ENCODE measurements at regions not wholly inside any gene's neighbourhood (a gene's known extent, or its start where the extent isn't known, plus 50 kb on each side); places are given as distances from the start of the nearest gene placed in this dataset.

DNA sequence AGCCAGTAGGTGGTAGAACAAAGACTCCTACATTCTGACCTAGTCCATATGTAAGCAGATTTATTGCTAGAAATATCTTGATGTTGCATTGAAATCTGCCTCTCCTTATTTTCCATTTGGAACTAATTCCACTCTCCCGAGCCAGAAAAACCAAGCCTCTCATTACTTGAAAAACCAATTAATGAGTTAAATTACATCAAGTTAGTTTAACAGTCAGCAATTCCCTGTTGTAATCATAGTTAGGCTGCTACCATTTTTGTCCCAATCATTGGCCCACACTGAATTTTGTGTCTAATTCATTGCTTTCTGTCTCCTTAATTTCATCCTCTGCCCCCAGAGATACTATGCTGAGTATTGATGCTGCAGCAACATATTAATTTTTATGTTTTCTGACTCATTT, 168.3 kb upstream of the TNP1 start:
- intact Hi-C loops (cut with DNase I, micrococcal nuclease), result no loop called here
- no peak for ATAC-seq

DNA sequence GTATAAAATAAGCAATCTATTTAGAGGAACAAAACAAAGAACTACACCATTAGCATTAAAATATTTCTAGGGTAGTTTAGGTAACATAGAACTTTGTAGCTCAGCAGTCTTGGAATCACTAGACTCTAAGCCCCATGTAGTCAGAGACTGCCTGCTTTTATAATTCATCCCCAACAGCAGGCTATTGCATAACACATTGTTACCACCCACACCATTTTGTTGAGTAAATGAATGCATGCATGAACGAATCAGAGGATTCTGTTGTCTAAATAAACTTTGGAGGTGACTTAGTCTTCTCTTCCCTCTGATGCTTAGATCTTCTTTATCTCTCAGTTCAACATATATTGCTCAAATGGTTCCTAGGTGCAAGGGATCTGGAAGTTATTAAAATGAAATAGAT, 167.6 kb upstream of the TNP1 start:
- intact Hi-C loops (cut with DNase I, micrococcal nuclease), result no loop called here
- DNase-seq, result no peak
- no peak for ATAC-seq

More for the DNA sequence above, 168.3 kb upstream of the TNP1 start:
- DNase-seq, result no peak

DNA sequence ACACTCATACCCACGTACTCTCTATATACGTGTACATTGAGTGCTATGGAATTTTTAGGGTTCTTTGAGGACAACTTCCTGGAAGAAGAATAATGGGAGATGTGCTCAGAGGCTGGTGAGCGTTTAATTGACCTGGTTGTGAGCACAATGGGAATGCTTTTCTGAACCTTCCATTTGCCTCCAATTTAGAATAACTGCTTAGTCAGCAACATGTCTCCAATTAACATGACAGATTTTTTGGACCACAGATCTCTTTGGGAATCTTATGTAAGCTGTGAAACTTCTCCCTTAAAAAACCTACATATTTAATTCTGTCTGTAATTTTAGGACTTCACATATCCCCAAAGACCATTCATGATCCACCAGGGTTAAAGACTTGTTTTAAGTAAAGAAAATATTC, 166.7 kb upstream of the TNP1 start:
- intact Hi-C loops (cut with DNase I, micrococcal nuclease), result no loop called here
- ATAC-seq (no peak), DNase-seq (no peak)

DNA sequence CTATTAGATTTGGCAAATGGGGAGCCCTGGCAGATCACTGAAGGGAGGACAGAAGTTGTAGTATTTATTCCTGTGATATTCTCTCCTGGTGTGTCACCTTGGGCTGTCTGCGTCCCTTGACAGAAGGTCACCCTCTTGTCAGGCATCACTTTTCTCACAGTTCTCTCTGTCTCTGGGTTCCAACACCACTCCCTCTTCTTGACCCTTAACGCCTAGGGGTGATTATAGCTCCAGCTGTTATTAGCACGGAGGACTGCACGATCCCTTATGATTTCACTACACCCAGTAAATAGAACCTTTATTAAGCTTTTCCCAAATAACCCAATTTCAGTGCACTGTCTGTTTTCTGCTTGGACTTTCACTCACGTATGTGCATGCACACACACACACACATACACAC, 166.3 kb upstream of the TNP1 start:
- DNase-seq, result no peak
- ATAC-seq, result no peak
- intact Hi-C loops (cut with DNase I, micrococcal nuclease), result no loop called here

DNA sequence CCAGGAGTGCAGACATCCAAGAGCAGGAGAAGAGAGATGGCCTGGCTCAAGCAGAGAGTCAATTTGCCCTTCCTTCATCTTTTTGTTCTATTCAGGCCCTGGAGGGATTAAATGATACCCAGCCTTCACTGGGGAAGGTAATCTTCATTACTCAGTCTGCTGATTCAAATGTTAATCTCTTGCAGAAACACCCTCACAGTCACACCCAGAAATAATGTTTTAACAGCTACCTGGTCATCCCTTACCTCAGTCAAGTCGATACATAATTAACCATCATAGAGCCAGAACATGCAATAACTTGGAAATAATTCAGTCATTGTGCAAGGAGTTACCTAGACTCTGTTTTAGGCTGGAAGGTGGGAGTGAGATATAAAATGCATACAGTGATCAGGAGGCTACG, 163.7 kb upstream of the TNP1 start:
- ATAC-seq (no peak), DNase-seq (no peak)
- intact Hi-C loops (cut with DNase I, micrococcal nuclease), result no loop called here

DNA sequence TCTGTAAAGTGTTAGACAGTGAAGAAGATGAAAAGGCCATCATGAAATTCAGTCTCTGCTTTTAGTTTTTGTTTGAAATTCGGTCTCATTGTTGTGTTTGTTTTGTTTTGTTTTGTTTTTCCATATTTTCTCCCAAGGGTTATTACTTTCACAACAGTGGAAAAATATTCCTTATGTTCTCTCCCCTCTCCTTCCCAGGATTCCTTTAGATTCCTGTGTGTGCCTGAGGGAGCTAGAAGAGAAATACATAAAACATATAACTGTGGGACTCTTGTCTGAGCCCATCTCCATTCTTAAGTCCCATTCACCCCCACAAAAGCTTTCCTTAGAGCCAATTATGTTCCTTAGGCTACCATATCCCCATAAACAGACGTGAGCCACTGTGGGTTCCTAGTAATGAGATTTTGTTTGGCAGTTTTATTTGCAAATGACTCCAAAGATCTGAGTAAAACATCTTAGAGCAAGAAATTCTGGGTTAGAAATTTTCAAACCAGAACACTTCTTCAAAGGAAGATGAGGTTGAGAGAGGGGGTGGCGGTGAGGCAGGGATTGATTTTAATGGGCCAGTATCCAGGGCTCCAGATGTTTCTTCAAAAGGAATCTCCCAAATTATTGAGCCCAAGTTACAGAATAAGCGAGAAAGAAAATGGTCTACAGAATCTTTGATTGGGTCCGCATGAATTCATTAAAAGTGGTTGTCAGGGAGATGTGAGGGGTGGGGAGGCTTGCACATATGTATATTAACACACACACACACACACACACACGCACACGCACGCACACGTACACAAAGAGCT, 157.8 kb upstream of the TNP1 start:
- no peak for DNase-seq
- no peak for ATAC-seq
- intact Hi-C loops (cut with DNase I, micrococcal nuclease), result no loop called here

DNA sequence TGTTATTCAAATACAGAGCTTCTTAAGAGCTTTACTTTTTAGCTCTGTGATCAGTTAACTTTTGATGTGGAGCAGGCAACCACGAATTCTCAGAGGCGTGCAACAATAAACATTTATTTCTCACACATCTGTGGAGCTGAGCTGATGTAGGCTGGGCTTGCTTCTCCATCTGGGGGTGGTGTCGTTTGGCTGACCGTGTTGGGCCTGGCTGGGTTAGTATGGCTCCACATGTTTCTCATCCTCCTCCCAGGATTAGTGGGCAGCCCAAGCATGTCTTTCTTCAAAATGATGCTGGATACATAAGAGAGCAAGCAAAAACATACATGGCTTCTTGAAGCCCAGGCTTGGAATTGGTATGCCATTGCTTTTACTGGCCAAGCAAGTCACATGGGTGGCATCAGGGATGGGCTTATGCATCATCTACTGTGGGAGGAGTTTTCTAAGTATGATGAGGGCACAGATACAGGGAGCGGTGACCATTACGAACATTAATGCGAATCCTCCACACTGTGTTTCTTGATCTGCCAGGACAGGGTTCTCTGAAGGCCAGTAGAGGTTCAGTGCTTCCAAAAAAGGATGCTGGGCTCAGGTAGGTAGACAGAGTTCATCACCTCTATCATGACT, 157.0 kb upstream of the TNP1 start:
- intact Hi-C loops (cut with DNase I, micrococcal nuclease), result no loop called here

DNA sequence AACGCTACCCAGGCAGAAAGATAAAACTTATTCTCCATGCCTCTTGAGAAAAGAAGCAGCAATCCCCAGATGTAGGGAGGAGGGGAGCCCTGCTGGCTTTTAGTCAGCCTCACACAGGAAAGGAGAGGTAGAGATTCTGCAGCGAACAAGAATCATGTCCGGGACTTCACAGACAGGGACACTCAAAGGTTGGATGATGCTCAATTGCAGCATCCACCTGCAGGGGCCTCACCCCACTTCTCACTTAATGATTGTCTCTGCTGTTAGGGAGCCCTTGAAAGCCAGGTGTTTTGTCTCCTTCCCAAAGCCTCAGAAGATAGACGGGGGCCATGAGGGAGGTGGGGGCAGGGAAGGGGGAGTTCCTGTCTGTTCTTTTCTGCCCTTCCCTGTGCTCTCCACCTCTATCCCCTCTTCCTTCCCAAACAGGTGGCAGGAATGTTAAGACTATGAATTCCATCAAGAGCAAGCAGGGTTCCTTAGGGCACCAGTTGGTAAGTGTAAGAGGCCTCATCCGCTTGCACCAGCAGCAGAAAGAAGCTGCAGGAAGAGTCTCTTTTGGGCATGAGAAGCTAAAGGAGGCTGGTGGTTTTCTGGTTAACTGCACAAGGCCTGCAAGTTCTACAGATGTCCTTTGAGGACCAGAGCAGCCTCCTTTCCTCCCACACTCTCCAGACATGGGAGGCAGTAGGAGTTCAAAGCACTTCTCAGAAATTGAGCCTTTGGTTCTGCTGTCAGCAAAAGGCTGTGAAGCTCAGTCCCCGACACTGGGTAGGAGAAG, 154.7 kb upstream of the TNP1 start:
- ATAC-seq (no peak), DNase-seq (no peak)
- intact Hi-C loops (cut with DNase I, micrococcal nuclease), result no loop called here

More for the DNA sequence above, 157.0 kb upstream of the TNP1 start:
- peak in 1 of 2 donors; percentile 9 for DNase-seq
- ATAC-seq, result no peak

DNA sequence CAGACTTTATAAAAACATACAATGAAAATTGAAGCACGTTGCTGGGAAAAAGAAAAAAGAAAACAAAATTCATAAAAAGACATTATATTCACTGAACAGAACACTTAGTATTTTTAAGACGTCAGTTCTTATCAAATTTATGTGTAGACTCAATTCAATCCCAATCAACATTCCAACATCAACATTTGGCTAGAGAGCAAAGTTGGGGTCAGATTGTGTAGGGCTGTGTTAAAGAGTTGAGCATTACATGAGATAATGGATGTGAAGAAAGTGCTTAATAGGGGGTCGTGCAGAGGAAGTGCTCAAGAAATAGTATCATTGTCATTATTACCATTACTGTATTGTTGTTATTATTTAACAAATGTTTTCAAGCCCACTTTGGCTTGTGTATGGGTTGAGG, 154.1 kb upstream of the TNP1 start:
- intact Hi-C loops (cut with DNase I, micrococcal nuclease), result no loop called here
- DNase-seq (no peak), ATAC-seq (no peak)

DNA sequence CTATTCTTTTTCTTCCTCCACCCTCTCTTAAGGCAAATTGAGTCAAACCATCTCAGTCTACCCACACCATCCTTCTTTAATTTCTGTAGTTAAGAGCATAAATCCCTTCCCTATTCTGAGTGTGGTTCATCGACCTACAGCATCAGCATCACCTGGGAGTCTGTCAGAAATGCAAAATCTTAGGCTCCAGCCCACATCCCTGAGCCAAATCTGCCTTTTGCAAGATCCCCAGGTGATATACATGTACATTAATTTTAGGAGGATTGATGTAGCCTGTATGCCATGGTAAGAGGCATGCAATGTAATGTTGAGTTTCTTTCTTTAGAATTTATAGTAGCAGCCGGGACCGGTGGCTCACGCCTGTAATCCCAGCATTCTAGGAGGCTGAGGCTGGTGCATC, 151.7 kb upstream of the TNP1 start:
- intact Hi-C loops (cut with DNase I, micrococcal nuclease), result no loop called here
- DNase-seq (no peak), ATAC-seq (no peak)

DNA sequence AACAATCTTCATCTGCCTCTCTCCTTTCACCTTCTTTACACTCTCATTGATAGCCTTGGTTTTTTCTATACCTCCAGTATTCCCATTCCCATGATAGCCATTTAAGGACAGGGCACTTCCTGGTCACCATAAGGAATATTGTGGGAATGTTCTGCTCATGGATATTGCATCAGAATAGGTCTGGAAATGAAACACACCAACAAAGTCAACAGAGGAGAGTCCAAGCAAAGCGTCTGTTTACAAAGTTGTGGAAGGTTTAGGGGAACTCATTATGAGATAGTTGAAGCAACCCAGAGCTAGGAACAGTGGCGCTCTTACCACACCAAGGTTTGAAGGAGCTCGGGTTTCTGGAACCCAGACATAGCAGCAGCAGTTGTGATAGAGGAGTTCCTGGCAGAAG, 150.3 kb upstream of the TNP1 start:
- ATAC-seq (no peak), DNase-seq (no peak)
- intact Hi-C loops (cut with DNase I, micrococcal nuclease), result no loop called here

DNA sequence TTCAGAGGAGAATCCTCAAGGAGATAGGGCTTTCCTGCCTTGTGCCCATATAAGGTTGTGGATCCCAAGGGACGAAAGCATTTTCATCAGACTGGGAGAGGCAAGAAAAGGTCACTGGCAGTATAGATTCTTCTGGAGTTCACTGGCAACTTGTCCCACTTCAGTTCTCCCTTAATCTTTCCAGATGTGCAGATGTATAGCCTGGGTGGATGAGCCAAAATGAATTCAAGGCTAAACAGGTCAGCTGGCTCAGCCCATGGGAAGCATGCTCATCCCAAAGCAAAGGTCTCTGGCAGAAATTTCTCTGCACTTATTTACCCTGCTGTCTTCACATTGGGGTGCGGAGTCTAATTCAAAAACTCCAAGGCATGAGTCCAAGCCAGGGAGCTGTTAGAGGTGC, 148.9 kb upstream of the TNP1 start:
- intact Hi-C loops (cut with DNase I, micrococcal nuclease), result no loop called here
- ATAC-seq (no peak), DNase-seq (no peak)

DNA sequence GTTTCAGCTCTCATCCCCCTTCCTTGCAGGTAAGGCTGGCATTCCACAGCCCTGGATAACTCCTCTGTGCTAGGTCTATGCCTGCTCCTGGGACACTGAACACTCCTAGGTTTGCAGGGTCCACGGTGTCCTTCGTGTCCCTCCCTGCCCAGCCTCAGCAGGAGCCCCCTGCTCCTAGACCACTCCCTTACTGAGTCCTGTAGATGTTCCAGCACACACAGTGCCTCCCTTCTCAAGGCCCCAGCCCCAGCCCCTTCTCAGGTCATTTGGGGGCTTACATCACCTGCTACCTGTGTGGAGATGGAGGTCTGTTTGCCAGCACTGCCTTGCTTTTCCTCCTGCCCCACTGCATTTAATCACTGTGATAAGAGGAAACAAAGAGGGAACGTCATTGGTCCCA, 146.4 kb upstream of the TNP1 start:
- no peak for DNase-seq
- intact Hi-C loops (cut with DNase I, micrococcal nuclease), result no loop called here
- no peak for ATAC-seq

DNA sequence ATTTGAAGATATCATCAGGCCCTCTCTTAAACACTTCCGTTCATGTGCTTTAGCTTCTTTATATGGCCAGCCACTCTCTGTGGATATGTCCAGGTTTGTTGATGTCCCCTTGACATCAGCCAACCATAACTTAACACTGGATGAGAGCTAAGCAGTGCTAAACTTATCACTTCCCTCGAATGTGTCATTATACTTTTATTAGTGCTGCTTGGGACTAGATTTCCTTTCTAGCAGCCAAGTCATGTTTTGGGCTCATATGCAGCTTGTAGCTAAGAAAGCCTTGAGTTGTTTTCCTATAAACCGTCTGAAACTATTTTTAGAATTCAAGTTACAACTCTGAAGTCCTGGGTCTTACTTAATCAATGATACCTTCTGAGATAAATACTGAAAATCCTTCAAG, 144.8 kb upstream of the TNP1 start:
- intact Hi-C loops (cut with DNase I, micrococcal nuclease), result no loop called here
- DNase-seq (no peak), ATAC-seq (no peak)

DNA sequence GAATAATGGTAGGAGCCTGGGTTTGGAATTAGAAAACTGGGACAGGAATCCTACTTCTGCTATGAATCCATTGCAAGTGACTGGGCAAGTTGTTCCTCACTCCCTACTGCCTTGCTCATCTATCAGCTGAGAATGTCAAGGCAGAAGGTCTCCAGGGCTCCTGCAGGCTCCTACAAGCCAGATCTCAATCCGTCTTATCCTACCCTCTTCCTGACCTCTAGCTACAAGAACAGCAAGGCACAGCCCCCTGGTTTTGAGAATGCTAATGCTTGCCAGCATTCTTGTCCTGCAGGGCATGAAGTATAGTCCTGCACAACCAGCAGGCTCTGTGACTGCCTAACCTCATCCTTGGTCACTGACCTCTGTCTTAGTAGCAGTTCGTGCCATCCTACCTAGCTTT, 141.9 kb upstream of the TNP1 start:
- DNase-seq (no peak), ATAC-seq (no peak)
- intact Hi-C loops (cut with DNase I, micrococcal nuclease), result no loop called here

DNA sequence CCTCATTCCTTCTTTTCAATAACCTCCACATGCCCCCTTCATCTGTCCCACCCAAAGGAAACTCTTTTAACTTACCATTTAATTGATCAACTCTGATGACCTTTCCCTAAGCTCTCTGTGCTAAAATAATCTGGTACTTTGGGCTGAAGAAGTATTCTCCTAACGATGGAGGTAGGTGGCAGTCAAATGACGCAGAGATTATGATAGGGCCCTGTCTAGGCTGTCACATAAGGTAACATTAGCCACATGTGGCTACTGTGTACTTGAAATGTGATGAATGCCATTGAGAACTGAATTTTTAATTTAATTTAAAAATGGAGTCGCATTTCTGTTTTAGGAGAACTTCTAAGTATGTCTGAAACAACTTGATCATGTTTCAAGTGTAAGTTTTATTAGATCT, 140.5 kb upstream of the TNP1 start:
- no peak for ATAC-seq
- intact Hi-C loops (cut with DNase I, micrococcal nuclease), result no loop called here
- no peak for DNase-seq

DNA sequence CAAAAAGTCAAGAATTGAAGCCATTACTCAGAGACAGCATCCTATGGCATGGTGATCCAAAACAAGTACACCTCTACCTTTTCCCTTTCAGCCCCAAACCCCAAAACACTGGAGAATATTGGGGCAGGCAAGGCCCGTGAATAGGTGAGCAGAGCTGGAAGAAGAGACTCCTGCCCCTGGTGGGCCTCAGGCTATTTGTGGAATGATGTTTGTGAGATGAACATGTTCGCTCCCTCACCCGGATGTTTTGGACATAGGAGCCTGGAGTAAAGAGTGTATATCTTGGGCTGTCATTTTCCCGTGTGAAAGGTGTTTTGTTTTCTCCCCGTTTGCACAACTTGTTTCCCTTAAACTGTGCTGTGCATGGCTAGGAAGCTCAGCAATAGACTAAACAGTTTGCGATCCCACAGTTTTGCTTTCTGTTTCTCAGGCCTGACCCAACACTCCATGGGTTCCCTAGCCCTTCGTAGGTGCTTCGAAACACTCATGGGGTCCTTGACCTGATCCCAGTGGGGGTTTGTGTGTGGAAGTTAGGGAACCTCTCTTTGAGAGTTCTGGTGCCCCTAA, 136.5 kb upstream of the TNP1 start:
- intact Hi-C loops (cut with DNase I, micrococcal nuclease), result no loop called here
- no peak for ATAC-seq
- DNase-seq, result no peak

DNA sequence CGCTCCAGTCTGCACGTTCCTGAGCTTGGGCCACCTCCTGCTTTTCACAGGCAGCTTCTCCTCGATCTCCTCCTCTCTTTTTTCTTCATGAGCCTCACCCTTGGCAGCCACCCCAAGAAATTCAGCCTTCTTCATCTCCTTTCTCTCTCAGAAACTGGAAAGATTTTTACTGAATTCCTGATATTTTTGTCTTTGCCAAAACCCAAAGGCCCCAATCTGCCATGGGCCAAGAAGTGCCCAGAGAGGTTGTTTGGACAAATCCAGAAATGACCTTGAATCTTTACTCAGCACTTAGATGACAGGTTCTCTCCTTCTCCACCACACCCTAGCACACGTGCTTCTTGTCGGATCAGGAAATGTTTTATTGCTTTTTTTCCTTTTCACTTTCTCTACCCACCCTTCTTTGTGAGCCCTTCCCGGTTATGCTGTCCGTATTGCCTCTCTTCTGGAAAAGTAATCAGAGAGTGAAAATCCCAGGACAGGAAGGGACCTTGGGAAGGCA, 134.5 kb upstream of the TNP1 start:
- intact Hi-C loops (cut with DNase I, micrococcal nuclease), result no loop called here
- ATAC-seq, result no peak
- DNase-seq, result no peak

DNA sequence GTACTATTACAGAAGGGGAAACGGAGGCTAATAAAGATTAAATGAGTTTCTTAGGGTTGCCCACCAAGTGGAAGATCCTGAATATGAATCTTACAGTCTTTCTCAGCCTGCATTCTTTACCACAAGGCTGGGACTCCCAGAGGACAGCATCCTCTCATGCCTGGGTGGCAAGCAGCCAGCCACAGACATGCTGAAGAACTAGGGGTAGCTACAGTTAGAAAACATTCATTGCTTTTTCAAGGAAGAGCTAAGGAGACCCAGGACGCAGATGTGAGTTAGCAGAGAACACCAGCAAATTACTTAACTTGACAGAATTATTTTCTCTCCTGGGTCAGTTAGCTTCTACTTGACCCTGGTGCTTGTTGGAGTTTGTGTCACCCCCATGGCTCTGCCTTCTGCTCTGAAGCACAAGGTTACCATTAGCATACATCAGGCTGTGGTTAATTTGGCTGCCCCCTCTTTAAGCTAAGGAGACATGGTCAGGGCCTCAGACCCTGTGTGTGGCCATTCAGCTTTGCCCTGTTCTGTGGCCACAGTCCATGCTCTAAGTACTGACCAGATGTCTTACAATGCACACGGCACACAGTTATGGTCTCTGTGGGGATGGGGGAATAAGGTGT, 132.3 kb upstream of the TNP1 start:
- intact Hi-C loops (cut with DNase I, micrococcal nuclease), result no loop called here
- DNase-seq, result peak in 1 of 2 donors; percentile 11

More for the DNA sequence above, 132.3 kb upstream of the TNP1 start:
- ATAC-seq, result no peak

Data from left colon (tissue), 2 donors.